ENCODE measurements at regions not wholly inside any gene's neighbourhood (a gene's known extent, or its start where the extent isn't known, plus 50 kb on each side); places are given as distances from the start of the nearest gene placed in this dataset.

DNA sequence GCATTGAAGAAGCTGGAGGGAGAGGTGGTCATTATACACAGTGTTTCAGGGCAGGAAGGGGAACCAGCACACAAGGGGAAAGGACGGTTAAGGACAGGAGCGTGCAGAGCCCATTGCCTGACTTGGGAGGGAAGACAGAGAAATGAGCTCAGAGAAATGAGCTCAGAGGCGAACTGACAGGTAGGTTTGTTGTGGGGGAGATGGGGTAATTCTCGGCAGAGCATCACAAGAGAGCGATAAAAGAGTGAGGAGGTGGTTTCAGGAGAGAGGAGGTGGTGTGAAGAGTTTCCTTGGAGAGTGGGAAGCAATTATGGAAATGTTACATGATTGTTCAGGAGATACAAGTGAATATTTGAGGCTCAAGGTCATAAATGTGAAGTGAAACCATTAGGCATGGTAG, 61.0 kb downstream of the MRGPRX1 start:
- ChIA-PET CTCF (ENCODE audit: partially characterized antibody) (no interaction called here), POLR2A (ENCODE audit: partially characterized antibody) (no interaction called here)
- H3K9me3 ChIP-seq (ENCODE audit: control insufficient read depth in 1 of 2, low read length in 2 of 2), result no peaks in the 10 kb centered on the region

DNA sequence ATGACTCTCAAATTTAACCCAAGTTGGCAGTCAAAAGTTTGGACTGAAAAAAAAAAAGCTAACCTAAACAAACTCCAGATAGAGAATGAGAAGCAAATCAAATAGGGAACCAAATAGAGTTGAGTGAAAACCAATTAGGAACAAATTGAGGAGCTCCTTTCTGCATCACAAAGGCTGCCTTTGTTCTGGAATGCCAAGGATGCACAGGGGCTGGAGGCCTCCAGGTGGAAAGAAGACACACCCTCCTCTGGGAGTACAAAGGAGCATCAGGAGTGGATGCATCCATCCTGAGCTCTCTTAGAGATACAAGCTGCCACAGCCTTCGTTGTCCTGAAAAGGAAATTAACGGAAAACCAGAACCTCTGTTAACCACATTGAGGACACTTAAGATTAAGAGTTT, 73.3 kb downstream of the MRGPRX1 start:
- Histone ChIP-seq H3K9me3 (ENCODE audit: control insufficient read depth in 1 of 2, low read length in 2 of 2) (no peaks in the 10 kb centered on the region), H3K4me1 (ENCODE audit: insufficient read depth, low read length) (no peaks in the 10 kb centered on the region), H3K36me3 (ENCODE audit: insufficient read depth, low read length) (no peaks in the 10 kb centered on the region), H3K27me3 (ENCODE audit: insufficient read depth, low read length) (no peaks in the 10 kb centered on the region), H3K4me3 (ENCODE audit: low read length in 2 of 2) (no peak overlapping the region), H3K27ac (ENCODE audit: low read depth, low read length) (no peak overlapping the region)
- H3K9me3 Mint-ChIP-seq, result peaks cover 0 to 3% (median 0%) of the 10 kb centered on the region in 8 donors
- POLR2A ChIA-PET (ENCODE audit: partially characterized antibody), result no interaction called here
- intact Hi-C loops (cut with micrococcal nuclease), result no loop called here
- H3K4me3 Mint-ChIP-seq, result no peak overlapping the region
- H3K27ac Mint-ChIP-seq, result no peak overlapping the region
- CTCF ChIA-PET (ENCODE audit: partially characterized antibody), result no interaction called here
- H3K4me1 Mint-ChIP-seq, result no peaks in the 10 kb centered on the region
- no peaks in the 10 kb centered on the region for H3K36me3 Mint-ChIP-seq
- peaks cover 18 to 20% of the 10 kb centered on the region in 2 donors for H3K27me3 Mint-ChIP-seq
- no peak for DNase-seq

More for the DNA sequence above, 61.0 kb downstream of the MRGPRX1 start:
- Mint-ChIP-seq H3K4me1 (no peaks in the 10 kb centered on the region), H3K4me3 (no peak overlapping the region), H3K36me3 (no peaks in the 10 kb centered on the region), H3K27me3 (peaks cover 8 to 26% of the 10 kb centered on the region in 2 donors), H3K9me3 (peaks cover 0 to 6% (median 0%) of the 10 kb centered on the region in 8 donors), H3K27ac (no peak overlapping the region)
- H3K27me3 ChIP-seq (ENCODE audit: insufficient read depth, low read length), result no peaks in the 10 kb centered on the region
- no peaks in the 10 kb centered on the region for H3K36me3 ChIP-seq (ENCODE audit: insufficient read depth, low read length)
- intact Hi-C loops (cut with micrococcal nuclease), result no loop called here
- no peak for DNase-seq
- H3K27ac ChIP-seq (ENCODE audit: low read depth, low read length), result no peak overlapping the region
- H3K4me3 ChIP-seq (ENCODE audit: low read length in 2 of 2), result no peak overlapping the region
- H3K4me1 ChIP-seq (ENCODE audit: insufficient read depth, low read length), result no peaks in the 10 kb centered on the region

DNA sequence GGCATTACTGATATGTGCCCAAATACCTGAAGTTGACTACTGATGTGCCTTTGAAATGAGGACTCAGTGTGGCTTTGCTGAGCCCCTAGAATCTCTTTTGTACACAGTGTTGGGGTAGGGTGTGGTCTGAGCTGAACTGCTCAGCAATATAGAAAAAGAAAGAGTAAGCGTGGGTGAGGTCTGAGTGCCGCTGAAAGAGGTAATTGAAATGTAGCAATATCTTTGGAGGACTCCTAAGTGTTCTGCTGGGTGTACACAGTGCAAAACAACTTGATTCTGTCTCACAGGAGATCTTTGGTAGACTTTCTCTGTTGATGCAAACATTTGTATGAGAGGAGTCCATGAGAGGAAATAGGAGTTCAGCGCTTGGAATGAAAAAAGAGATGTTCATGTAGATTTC, 73.7 kb upstream of the PTPN5 start:
- H3K27ac Mint-ChIP-seq, result no peak overlapping the region
- no peaks in the 10 kb centered on the region for H3K36me3 ChIP-seq (ENCODE audit: insufficient read depth, low read length)
- H3K4me3 ChIP-seq (ENCODE audit: low read length in 2 of 2), result no peak overlapping the region
- H3K9me3 Mint-ChIP-seq, result peaks cover 0 to 3% (median 0%) of the 10 kb centered on the region in 8 donors
- no peaks in the 10 kb centered on the region for H3K4me1 ChIP-seq (ENCODE audit: insufficient read depth, low read length)
- DNase-seq, result no peak
- H3K27me3 ChIP-seq (ENCODE audit: insufficient read depth, low read length), result no peaks in the 10 kb centered on the region
- H3K9me3 ChIP-seq (ENCODE audit: control insufficient read depth in 1 of 2, low read length in 2 of 2), result no peaks in the 10 kb centered on the region
- H3K4me3 Mint-ChIP-seq, result no peak overlapping the region
- H3K27ac ChIP-seq (ENCODE audit: low read depth, low read length), result no peak overlapping the region
- ChIA-PET CTCF (ENCODE audit: partially characterized antibody) (no interaction called here), POLR2A (ENCODE audit: partially characterized antibody) (no interaction called here)
- peaks cover 18 to 22% of the 10 kb centered on the region in 2 donors for H3K27me3 Mint-ChIP-seq
- no peaks in the 10 kb centered on the region for H3K4me1 Mint-ChIP-seq
- intact Hi-C loops (cut with micrococcal nuclease), result no loop called here
- no peaks in the 10 kb centered on the region for H3K36me3 Mint-ChIP-seq

DNA sequence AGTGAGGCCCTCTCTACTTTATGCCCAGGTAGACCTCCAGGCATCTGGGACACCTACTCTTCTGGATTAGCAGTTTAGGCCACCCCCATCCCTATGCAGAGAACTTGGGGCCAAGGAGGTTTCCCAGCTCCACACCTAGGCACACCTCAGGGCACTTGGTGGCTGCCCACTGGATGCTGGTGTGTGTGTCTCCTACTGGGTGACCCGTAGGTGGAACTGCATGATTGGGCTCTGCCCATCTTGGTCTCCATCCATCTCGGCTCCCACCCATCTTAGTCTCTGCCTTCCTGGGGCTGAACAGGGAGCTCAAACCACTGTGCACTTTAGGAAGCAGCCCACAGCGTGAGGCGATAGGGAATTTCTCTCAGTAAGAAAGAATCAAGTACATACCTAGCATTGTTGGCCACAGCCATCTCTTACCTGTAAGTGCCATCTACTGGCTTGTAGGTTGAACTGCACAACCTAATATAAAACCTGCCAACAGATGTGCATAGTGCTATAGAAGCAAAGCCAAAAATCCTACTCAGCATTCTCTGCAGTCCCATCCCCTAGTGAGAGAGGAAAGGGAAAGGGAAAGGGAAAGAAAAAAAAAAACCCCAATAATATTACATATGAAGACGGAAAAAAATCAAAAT, 61.6 kb upstream of the PTPN5 start:
- POLR2A ChIA-PET (ENCODE audit: partially characterized antibody), result no interaction called here
- CTCF ChIA-PET (ENCODE audit: partially characterized antibody), result no interaction called here
- peaks cover 10 to 11% of the 10 kb centered on the region in 2 donors for H3K27me3 Mint-ChIP-seq

DNA sequence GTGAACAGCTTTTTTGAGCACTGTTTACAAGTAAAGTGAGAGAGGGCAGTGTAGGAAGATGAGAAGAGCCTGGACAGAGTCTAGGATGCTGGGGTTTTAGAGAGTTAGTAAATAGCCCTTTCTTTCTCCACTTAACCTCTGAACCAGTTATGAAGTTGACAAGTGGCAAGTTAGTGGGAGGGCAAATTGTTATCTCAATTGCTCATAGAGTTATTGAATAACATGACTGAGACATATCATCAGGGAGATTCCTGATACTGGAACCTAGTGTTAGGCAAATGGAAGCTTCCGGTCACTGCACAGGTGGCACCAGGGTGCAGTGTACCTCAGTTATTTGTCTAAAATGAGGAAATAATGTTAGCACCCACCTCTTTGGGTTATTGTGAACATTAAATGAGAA, 57.8 kb upstream of the PTPN5 start:
- no peaks in the 10 kb centered on the region for H3K36me3 Mint-ChIP-seq
- H3K27me3 ChIP-seq (ENCODE audit: insufficient read depth, low read length), result no peaks in the 10 kb centered on the region
- peaks cover 0 to 10% (median 5%) of the 10 kb centered on the region in 8 donors for H3K9me3 Mint-ChIP-seq
- H3K4me3 ChIP-seq (ENCODE audit: low read length in 2 of 2), result no peak overlapping the region
- CTCF ChIA-PET (ENCODE audit: partially characterized antibody), result interaction anchor here (1.2 to 1.6 kb wide), 2 partner anchors 8 to 9 kb away, joined by 3 to 6 read pairs; no protein-coding TSS in a partner anchor
- no peaks in the 10 kb centered on the region for H3K4me1 ChIP-seq (ENCODE audit: insufficient read depth, low read length)
- H3K27ac ChIP-seq (ENCODE audit: low read depth, low read length), result no peak overlapping the region
- no peaks in the 10 kb centered on the region for H3K9me3 ChIP-seq (ENCODE audit: control insufficient read depth in 1 of 2, low read length in 2 of 2)
- intact Hi-C loops (cut with micrococcal nuclease), result no loop called here
- peaks cover 5 to 14% of the 10 kb centered on the region in 2 donors for H3K27me3 Mint-ChIP-seq
- DNase-seq, result no peak
- no peak overlapping the region for H3K27ac Mint-ChIP-seq
- POLR2A ChIA-PET (ENCODE audit: partially characterized antibody), result no interaction called here
- no peaks in the 10 kb centered on the region for H3K4me1 Mint-ChIP-seq
- no peaks in the 10 kb centered on the region for H3K36me3 ChIP-seq (ENCODE audit: insufficient read depth, low read length)
- H3K4me3 Mint-ChIP-seq, result no peak overlapping the region

More for the DNA sequence above, 61.6 kb upstream of the PTPN5 start:
- H3K27ac ChIP-seq (ENCODE audit: low read depth, low read length), result no peak overlapping the region
- intact Hi-C loops (cut with micrococcal nuclease), result no loop called here
- H3K9me3 ChIP-seq (ENCODE audit: control insufficient read depth in 1 of 2, low read length in 2 of 2), result no peaks in the 10 kb centered on the region
- H3K27ac Mint-ChIP-seq, result no peak overlapping the region
- H3K9me3 Mint-ChIP-seq, result peaks cover 0 to 22% (median 10%) of the 10 kb centered on the region in 8 donors
- DNase-seq, result peak in 1 of 5 donors; percentile 1
- no peaks in the 10 kb centered on the region for H3K4me1 Mint-ChIP-seq
- H3K4me3 ChIP-seq (ENCODE audit: low read length in 2 of 2), result no peak overlapping the region
- no peaks in the 10 kb centered on the region for H3K36me3 ChIP-seq (ENCODE audit: insufficient read depth, low read length)
- no peaks in the 10 kb centered on the region for H3K36me3 Mint-ChIP-seq
- H3K4me3 Mint-ChIP-seq, result no peak overlapping the region
- no peaks in the 10 kb centered on the region for H3K27me3 ChIP-seq (ENCODE audit: insufficient read depth, low read length)
- no peaks in the 10 kb centered on the region for H3K4me1 ChIP-seq (ENCODE audit: insufficient read depth, low read length)

DNA sequence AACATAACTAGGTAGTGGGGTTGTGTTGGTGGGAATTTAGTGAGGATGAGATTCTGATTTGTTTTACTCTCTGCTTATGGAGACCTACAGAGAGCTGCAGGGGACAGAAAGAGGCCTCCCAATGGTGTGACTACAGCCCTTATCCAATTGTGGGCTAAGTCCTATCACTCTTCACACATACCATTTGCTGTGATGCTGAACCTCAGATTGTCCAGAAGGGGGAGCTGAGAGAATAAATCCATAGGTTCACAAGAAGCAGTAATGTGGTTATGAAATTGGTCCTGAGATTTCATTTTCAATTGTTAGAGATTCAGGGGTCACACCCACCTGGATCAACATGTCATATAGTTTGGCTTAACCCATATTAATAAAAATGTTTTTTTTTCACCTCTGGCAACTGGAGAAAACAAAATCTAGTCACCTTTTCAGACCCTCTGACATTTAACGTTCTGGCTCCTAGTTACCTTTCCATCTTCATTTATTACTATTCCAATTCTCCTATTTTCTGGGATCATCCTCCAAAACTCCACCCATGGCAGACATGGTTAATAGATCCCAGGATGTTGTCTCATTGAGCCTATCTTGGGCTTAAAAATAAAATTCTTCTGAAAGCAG, 53.3 kb upstream of the PTPN5 start:
- no peaks in the 10 kb centered on the region for H3K36me3 ChIP-seq (ENCODE audit: insufficient read depth, low read length)
- no peaks in the 10 kb centered on the region for H3K36me3 Mint-ChIP-seq
- intact Hi-C loops (cut with micrococcal nuclease), result no loop called here
- H3K9me3 Mint-ChIP-seq, result peaks cover 3 to 19% (median 9%) of the 10 kb centered on the region in 8 donors
- ChIA-PET POLR2A (ENCODE audit: partially characterized antibody) (no interaction called here), CTCF (ENCODE audit: partially characterized antibody) (no interaction called here)
- DNase-seq, result peak in 1 of 5 donors; percentile 2
- no peak overlapping the region for H3K27ac Mint-ChIP-seq
- H3K27ac ChIP-seq (ENCODE audit: low read depth, low read length), result no peak overlapping the region
- H3K4me1 ChIP-seq (ENCODE audit: insufficient read depth, low read length), result no peaks in the 10 kb centered on the region
- no peak overlapping the region for H3K4me3 Mint-ChIP-seq
- H3K27me3 ChIP-seq (ENCODE audit: insufficient read depth, low read length), result no peaks in the 10 kb centered on the region
- no peaks in the 10 kb centered on the region for H3K4me1 Mint-ChIP-seq
- H3K27me3 Mint-ChIP-seq, result peaks cover 4 to 12% of the 10 kb centered on the region in 2 donors
- H3K9me3 ChIP-seq (ENCODE audit: control insufficient read depth in 1 of 2, low read length in 2 of 2), result no peaks in the 10 kb centered on the region
- no peak overlapping the region for H3K4me3 ChIP-seq (ENCODE audit: low read length in 2 of 2)

Data from CD4-positive, alpha-beta memory T cell (primary cell).